PC-3 (cell line): ENCODE measurements at regions not wholly inside any gene's neighbourhood (a gene's known extent, or its start where the extent isn't known, plus 50 kb on each side); places are given as distances from the start of the nearest gene placed in this dataset.

ENCODE experiments used
- CTCF ChIP-seq: fragments of 300-600 bp; sonication (generic); conservative IDR thresholded peaks from 2 replicates; pipeline ENCODE4 v1.5.1; 2017; ENCODE audit warnings: antibody characterized with exemption, low read depth, mild to moderate bottlenecking, low read length
- EZH2 ChIP-seq: fragments of 300-600 bp; sonication (generic); IDR thresholded peaks from one replicate; pipeline ENCODE4 v1.6.1; 2017; ENCODE audit warnings: antibody characterized with exemption, mild to moderate bottlenecking, low read length; ENCODE audit not compliant: unreplicated experiment
- EZH2phosphoT487 ChIP-seq: fragments of 300-600 bp; sonication (generic); IDR thresholded peaks from 2 replicates; pipeline ENCODE4 v1.6.1; 2018; ENCODE audit warnings: mild to moderate bottlenecking, antibody characterized with exemption, low read length, borderline replicate concordance

- TF ChIP-seq CTCF: no peak
- TF ChIP-seq EZH2phosphoT487: no peak
- TF ChIP-seq EZH2: no peak
Measured at GRCh38 chr14:82510007-82510406, 976.4 kb upstream of the SEL1L start.
